Keratinocyte (primary cell): ENCODE measurements at regions not wholly inside any gene's neighbourhood (a gene's known extent, or its start where the extent isn't known, plus 50 kb on each side); places are given as distances from the start of the nearest gene placed in this dataset.

ENCODE experiments used
- DNase-seq: peaks from one replicate; pipeline ENCODE4 v3.0.0-alpha.2; 2011; ENCODE audit warnings: low read depth, missing footprints, low spot score
- FAIRE-seq: peaks from 2 replicates; lab custom pipeline; 2011; peaks lifted over from hg19 to GRCh38; lab: Jason Lieb, UNC
- H2AFZ ChIP-seq: 2 replicates; pipeline ENCODE4 v1.6.0; 2012; ENCODE audit warnings: low read length, control low read depth, inconsistent platforms; ENCODE audit not compliant: control insufficient read depth
- H3K27ac ChIP-seq: 2 replicates; pipeline ENCODE4 v1.5.1; 2011; ENCODE audit warnings: low read length; ENCODE audit not compliant: control insufficient read depth, insufficient read depth
- H3K27me3 ChIP-seq: 3 replicates; pipeline ENCODE4 v1.6.0; 2011; ENCODE audit warnings: low read length; ENCODE audit not compliant: control insufficient read depth, insufficient read depth; ENCODE audit errors: extremely low read depth
- H3K36me3 ChIP-seq, 2 experiments: 2 replicates in 1 of 2; 3 replicates in 1 of 2; pipeline ENCODE4 v1.5.1; 2011; ENCODE audit warnings: low read length in 2 of 2, mild to moderate bottlenecking in 1 of 2; ENCODE audit not compliant: control insufficient read depth in 2 of 2, insufficient read depth in 2 of 2; ENCODE audit errors: extremely low read depth in 1 of 2
- H3K4me1 ChIP-seq: 3 replicates; pipeline ENCODE4 v1.5.1; 2011; ENCODE audit warnings: low read length; ENCODE audit not compliant: control insufficient read depth, insufficient read depth; ENCODE audit errors: extremely low read depth
- H3K4me2 ChIP-seq: 3 replicates; pipeline ENCODE4 v1.6.0; 2011; ENCODE audit warnings: low read depth, low read length; ENCODE audit not compliant: control insufficient read depth, insufficient read depth; ENCODE audit errors: extremely low read depth
- H3K4me3 ChIP-seq, 3 experiments: fragments of 200-600 bp in 1 of 3; sonication (generic) in 1 of 3; 2 replicates in 2 of 3; 3 replicates in 1 of 3; pipeline ENCODE4 v1.5.1; 2011 to 2016; ENCODE audit warnings: low read length in 3 of 3, mild to moderate bottlenecking in 3 of 3, control low read depth in 2 of 3, inconsistent platforms in 1 of 3, low read depth in 1 of 3, mixed read lengths in 1 of 3, mixed run types in 1 of 3, moderate library complexity in 1 of 3; ENCODE audit not compliant: control insufficient read depth in 2 of 3, insufficient read depth in 2 of 3; ENCODE audit errors: extremely low read depth in 1 of 3
- H3K79me2 ChIP-seq: 2 replicates; pipeline ENCODE4 v1.6.0; 2012; ENCODE audit warnings: low read length; ENCODE audit not compliant: control insufficient read depth, insufficient read depth
- H3K9ac ChIP-seq: 3 replicates; pipeline ENCODE4 v1.6.0; 2011; ENCODE audit warnings: low read length; ENCODE audit not compliant: control insufficient read depth, insufficient read depth; ENCODE audit errors: extremely low read depth
- H3K9me1 ChIP-seq: 3 replicates; pipeline ENCODE4 v1.6.0; 2011; ENCODE audit warnings: low read length; ENCODE audit not compliant: control insufficient read depth, insufficient read depth; ENCODE audit errors: extremely low read depth
- H3K9me3 ChIP-seq: 2 replicates; pipeline ENCODE4 v1.5.1; 2012; ENCODE audit warnings: low read depth, low read length; ENCODE audit not compliant: control insufficient read depth
- H4K20me1 ChIP-seq: 3 replicates; pipeline ENCODE4 v1.6.0; 2011; ENCODE audit warnings: low read length; ENCODE audit not compliant: control insufficient read depth, insufficient read depth; ENCODE audit errors: extremely low read depth
- EZH2 ChIP-seq: IDR thresholded peaks from one replicate; pipeline ENCODE4 v1.6.1; 2012; ENCODE audit warnings: inconsistent platforms, mild to moderate bottlenecking, low read length, moderate library complexity
- dilution Hi-C: fragments of 300-500 bp; cut with MboI; formaldehyde crosslinking; loops from one replicate; pipeline ENCODE4 v1.7.0; 2020; ENCODE audit warnings: low sequenced_read_pairs; ENCODE audit not compliant: extremely low pct_ligation_motif_present
- TF ChIP-seq, protein P1 (sequence below), 3 experiments: IDR thresholded peaks in 1 of 3; conservative IDR thresholded peaks in 1 of 3; optimal IDR thresholded peaks in 1 of 3; 2 replicates in 2 of 3; 3 replicates in 1 of 3; pipeline versions ENCODE3 to v1.5.1; 2011; ENCODE audit warnings: low read length in 3 of 3, mild to moderate bottlenecking in 3 of 3, moderate library complexity in 2 of 3, control low read depth in 1 of 3, inconsistent platforms in 1 of 3; ENCODE audit not compliant: insufficient read depth in 2 of 3; ENCODE audit errors: extremely low read depth in 1 of 3

- no peak for TF ChIP-seq EZH2
- TF ChIP-seq, protein P1, sequence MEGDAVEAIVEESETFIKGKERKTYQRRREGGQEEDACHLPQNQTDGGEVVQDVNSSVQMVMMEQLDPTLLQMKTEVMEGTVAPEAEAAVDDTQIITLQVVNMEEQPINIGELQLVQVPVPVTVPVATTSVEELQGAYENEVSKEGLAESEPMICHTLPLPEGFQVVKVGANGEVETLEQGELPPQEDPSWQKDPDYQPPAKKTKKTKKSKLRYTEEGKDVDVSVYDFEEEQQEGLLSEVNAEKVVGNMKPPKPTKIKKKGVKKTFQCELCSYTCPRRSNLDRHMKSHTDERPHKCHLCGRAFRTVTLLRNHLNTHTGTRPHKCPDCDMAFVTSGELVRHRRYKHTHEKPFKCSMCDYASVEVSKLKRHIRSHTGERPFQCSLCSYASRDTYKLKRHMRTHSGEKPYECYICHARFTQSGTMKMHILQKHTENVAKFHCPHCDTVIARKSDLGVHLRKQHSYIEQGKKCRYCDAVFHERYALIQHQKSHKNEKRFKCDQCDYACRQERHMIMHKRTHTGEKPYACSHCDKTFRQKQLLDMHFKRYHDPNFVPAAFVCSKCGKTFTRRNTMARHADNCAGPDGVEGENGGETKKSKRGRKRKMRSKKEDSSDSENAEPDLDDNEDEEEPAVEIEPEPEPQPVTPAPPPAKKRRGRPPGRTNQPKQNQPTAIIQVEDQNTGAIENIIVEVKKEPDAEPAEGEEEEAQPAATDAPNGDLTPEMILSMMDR (optimal IDR thresholded peaks at IDR 0.05 in 1 of 3, IDR thresholded peaks at IDR 0.05 in 1 of 3, conservative IDR thresholded peaks at IDR 0.05 in 1 of 3; ENCODE audit: extremely low read depth in 1 of 3, insufficient read depth in 2 of 3, low read length in 3 of 3), result no peak
- DNase-seq (no peak), FAIRE-seq (peak; percentile 32)
- Histone ChIP-seq H3K9me1 (no peaks in the 10 kb centered on the region), H3K4me3 (no peak overlapping the region), H3K9ac (peak overlapping the region; percentile 55), H3K79me2 (no peaks in the 10 kb centered on the region), H2AFZ (peak overlapping the region; percentile 20), H3K36me3 (no peaks in the 10 kb centered on the region), H3K9me3 (no peaks in the 10 kb centered on the region), H3K27me3 (no peaks in the 10 kb centered on the region), H4K20me1 (no peaks in the 10 kb centered on the region), H3K4me2 (peak overlapping the region; percentile 58), H3K27ac (peak overlapping the region; percentile 83), H3K4me1 (peaks cover 54% of the 10 kb centered on the region)
- dilution Hi-C loops, result no loop called here
Observed at GRCh38 chr6:137810554-137811120, 56.4 kb upstream of the TNFAIP3 start.

GRCh38 chr6:137811121-137811915 lies 55.7 kb upstream of the TNFAIP3 start:
- DNase-seq (peak; percentile 73), FAIRE-seq (peak; percentile 98)
- H4K20me1 ChIP-seq, result no peaks in the 10 kb centered on the region
- no peaks in the 10 kb centered on the region for H3K9me1 ChIP-seq
- H3K9ac ChIP-seq, result peak overlapping the region; percentile 55
- H3K27ac ChIP-seq, result peak overlapping the region; percentile 83
- no peak overlapping the region for H2AFZ ChIP-seq
- TF ChIP-seq, protein P1 (optimal IDR thresholded peaks at IDR 0.05 in 1 of 3, IDR thresholded peaks at IDR 0.05 in 1 of 3, conservative IDR thresholded peaks at IDR 0.05 in 1 of 3; ENCODE audit: extremely low read depth in 1 of 3, insufficient read depth in 2 of 3, low read length in 3 of 3), result no peak
- TF ChIP-seq EZH2, result no peak
- no peaks in the 10 kb centered on the region for H3K27me3 ChIP-seq
- peaks cover 54% of the 10 kb centered on the region for H3K4me1 ChIP-seq
- H3K4me2 ChIP-seq, result peak overlapping the region; percentile 58
- H3K9me3 ChIP-seq, result no peaks in the 10 kb centered on the region
- H3K79me2 ChIP-seq, result no peaks in the 10 kb centered on the region
- dilution Hi-C loops, result no loop called here
- H3K4me3 ChIP-seq, result no peak overlapping the region
- no peaks in the 10 kb centered on the region for H3K36me3 ChIP-seq
